RCC 7860 (cell line): ENCODE measurements at regions not wholly inside any gene's neighbourhood (a gene's known extent, or its start where the extent isn't known, plus 50 kb on each side); places are given as distances from the start of the nearest gene placed in this dataset.

Experiments used
- DNase-seq: peaks from one replicate; pipeline ENCODE4 v3.0.0-alpha.2; 2015; ENCODE audit warnings: low spot score
- FAIRE-seq: peaks from 2 replicates; lab custom pipeline; 2012; peaks lifted over from hg19 to GRCh38; lab: Jason Lieb, UNC

- no peak for DNase-seq
Measured at GRCh38 chr15:81625896-81626295, 251.9 kb upstream of the TMC3 start.

DNA sequence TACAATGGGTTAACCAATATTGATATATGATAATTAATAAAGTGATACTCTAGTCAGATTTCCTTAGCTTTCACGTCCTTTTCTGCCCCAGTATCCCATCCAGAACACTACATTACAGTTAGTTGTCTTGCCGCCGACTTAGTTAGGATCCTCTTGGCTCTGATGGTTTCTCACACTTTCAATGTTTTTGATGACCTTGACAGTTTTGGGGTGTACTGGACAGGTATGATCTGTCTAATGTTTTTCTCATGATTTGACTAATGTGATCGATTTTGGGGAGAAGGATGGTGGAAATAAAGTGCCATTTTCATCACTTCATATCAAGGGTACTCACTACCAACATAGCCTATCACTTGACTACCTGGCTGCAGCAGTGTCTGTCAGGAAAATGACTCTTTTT lies 245.0 kb upstream of the TMC3 start:
- DNase-seq (no peak), FAIRE-seq (no peak)

More at GRCh38 chr15:81625896-81626295, 251.9 kb upstream of the TMC3 start:
- no peak for FAIRE-seq

GRCh38 chr15:81612631-81613030 lies 238.6 kb upstream of the TMC3 start:
- FAIRE-seq (no peak), DNase-seq (no peak)

DNA sequence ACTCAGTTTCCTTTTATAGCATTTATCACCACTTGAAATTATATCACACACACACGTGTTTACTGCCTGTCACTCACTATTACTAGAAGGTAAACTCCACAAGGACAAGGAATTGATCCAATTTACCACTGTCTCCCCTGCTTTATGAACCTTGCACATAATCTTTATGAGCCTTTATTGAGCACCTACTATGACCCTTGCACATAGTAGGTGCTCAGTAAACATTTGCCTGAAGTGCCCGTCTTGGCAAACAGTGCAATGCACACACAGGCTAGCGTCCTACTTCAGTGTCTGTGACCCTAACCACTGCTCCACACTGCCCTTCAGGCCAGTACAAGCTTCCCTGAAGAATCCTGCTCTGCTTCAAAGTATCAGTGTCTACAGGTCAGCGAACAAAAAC lies 237.7 kb upstream of the TMC3 start:
- FAIRE-seq: no peak
- DNase-seq: no peak

DNA sequence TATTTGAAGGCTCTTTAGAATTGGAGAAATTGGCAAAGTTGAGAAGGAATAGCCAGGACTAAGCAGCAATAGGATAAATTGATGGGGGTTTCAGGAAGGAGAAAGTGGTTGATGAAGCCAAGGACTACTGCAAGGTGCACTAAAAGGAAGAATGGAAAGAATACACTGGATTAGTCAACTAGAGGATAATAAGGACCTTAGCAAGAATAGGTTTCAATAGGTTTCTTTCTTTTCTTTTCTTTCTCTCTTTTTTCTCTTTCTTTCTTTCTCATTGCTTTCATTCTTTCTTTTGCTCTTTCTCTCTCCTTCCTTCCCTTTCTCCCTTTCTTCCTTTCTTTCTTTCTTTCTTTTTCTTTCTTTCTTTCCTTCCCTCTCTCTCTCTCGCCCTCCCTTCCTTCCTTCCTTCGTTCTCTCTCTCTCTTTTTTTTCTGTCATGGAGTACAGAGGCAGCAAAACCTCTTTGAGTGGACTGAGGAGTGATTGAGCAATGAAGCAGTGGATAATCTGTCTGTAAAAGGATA lies 234.4 kb upstream of the TMC3 start:
- FAIRE-seq (no peak), DNase-seq (no peak)

- no peak for FAIRE-seq
- DNase-seq: no peak
Measured at GRCh38 chr15:81604713-81605112, 230.7 kb upstream of the TMC3 start.

GRCh38 chr15:81596159-81596865 lies 222.3 kb upstream of the TMC3 start:
- DNase-seq (no peak), FAIRE-seq (no peak)

GRCh38 chr15:81595752-81596151 lies 221.7 kb upstream of the TMC3 start:
- FAIRE-seq (no peak), DNase-seq (no peak)

DNA sequence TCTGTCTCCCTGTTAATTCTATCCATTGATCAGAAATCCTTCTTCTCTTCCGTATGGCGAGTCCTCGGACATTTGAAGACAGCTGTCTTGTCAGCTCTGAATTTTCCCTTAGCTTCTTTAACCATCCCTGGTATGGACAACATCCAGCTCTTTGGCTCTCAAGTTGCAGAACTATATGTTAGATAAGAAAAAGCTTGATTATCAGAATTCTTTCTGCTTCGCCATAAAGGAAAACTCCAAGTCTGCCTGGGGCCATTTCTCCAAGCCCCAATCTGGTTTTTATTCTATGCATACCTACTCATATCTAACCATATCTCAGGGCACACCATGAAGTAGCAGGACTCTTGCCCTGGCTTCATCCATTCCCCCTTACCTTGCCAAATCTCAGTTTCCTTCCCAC lies 215.7 kb upstream of the TMC3 start:
- DNase-seq (no peak), FAIRE-seq (no peak)

DNA sequence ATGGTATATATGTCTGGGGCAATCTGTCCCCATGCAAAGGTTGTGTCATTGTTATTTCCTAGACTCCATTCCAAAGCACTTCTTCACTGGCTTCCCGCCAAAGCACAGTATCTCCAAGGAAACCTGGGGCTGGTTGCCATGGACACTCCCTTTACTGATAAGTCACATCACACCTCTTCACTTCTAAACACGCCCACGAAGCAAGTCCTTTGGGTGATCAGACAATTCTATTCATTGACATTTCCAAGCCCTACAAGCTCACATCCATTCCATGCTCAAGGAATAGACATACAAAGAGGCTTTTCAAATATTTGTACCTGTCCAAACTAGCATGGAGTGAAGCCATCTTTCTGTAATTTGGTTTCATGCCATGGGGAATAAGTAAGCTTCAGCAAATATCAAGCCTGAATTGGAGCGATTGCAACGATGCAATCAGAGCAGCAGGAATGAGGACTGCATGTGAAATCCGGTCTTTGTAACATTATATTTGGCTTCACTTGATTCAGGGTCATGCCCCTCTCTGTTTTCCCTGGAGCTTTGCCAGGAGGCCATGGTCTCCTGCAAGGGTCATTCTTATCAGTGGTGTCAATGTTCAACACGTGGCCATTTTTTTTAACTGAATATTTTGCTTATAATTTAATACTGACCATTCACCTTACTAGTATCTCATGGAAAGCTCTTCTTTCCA lies 201.6 kb upstream of the TMC3 start:
- no peak for DNase-seq
- FAIRE-seq: no peak

- FAIRE-seq (no peak), DNase-seq (no peak)
Measured at GRCh38 chr15:81573098-81573746, 199.2 kb upstream of the TMC3 start.

- FAIRE-seq: no peak
- DNase-seq: no peak
Measured at GRCh38 chr15:81572190-81572589, 198.2 kb upstream of the TMC3 start.

GRCh38 chr15:81569286-81570080 lies 195.5 kb upstream of the TMC3 start:
- no peak for FAIRE-seq
- no peak for DNase-seq

DNA sequence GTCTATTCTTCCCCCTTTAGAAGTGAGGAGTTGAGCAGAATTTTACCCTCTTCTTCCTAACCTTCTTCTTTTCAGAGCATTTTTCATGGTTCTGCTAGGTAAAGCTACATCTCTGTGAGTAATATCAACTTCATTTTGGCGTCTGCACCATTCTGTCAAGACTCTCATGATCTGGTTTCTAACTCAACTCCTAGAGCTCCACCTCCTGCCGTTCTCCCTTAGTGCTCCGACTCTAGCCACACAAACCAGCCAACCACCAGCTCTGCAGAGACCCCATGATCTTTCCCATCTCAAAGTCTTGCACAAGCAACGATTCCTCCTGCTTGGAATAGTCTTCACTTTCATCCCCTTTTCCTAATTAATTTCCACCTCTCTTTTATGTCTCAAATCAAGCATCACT lies 193.9 kb upstream of the TMC3 start:
- DNase-seq (no peak), FAIRE-seq (no peak)

DNA sequence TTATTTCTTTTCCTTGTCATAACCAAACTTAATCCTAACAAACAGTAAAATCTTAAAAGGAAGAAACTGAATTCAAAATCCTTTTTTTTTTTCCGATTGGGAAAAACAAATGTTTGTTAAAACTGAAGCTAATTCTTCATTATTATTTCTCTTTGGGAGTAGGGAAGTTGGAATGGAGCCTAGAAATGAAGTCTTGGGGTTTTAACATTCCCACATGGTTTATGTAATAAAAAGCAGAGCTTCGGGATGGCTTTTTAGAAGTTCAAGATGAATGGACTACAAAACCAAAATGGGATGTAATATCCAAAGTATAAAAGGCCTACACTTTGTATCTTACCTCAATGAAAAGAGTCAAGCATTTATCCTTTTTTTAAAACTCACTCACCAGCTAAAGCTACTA lies 189.0 kb upstream of the TMC3 start:
- DNase-seq: no peak
- FAIRE-seq: no peak

DNA sequence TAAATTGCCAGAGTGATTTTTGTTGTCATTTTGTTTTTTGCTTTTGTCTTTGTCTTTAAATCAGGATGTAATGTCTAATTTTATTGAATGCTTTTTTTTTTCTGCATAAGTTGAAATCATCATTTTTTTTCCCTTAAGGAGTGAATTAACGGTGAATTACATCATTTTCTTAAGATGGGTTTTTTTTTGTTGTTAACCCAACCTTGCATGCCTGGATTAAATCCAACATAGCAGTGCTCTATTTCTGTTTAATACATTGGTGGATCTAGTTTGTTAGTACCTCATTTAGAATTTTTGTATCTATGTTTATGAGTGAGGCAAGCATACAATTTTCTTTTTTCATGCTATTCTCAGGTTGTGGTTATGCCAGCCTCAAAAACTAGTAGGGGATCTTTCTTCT lies 186.4 kb upstream of the TMC3 start:
- DNase-seq (no peak), FAIRE-seq (no peak)

DNA sequence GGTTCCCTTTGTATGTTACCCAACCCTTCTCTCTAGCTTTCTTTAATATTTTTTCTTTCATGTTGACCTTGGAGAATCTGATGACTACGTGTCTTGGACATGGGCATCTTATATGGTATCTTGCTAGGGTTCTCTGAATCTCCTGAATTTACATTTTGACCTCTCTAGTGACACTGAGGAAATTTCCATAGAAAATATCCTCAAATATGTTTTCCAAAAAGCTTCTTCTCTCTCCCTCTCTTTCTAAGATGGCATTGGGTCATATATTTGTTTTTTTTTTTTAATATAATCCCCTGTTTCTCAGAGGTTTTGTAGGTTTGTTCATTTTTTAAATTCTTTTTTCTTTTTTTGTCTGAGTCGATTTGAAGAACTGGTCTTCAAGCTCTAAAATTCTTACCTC lies 184.0 kb upstream of the TMC3 start:
- DNase-seq (no peak), FAIRE-seq (no peak)

DNA sequence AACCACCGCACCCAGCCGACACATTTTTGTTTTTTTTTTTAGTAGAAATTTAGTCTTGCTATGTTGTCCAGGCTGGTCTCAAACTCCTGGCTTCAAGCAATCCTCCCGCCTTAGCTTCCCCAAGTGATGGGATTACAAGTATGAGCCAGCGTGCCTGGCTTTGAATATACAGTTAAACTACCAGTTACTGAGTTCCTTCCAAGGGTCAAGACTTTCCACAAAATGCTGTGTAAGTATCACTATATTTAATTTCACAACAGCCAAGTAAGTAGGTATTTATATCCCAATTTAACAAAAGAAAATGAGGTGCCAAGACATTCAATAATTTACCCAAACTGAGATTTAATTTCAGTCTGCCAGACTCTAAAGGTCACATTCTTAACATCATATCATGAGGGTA lies 181.3 kb upstream of the TMC3 start:
- DNase-seq (no peak), FAIRE-seq (no peak)

GRCh38 chr15:81548365-81549130 lies 174.5 kb upstream of the TMC3 start:
- FAIRE-seq (no peak), DNase-seq (no peak)

GRCh38 chr15:81547521-81548132 lies 173.6 kb upstream of the TMC3 start:
- no peak for FAIRE-seq
- no peak for DNase-seq
